IMR-90 (cell line): ENCODE measurements at regions not wholly inside any gene's neighbourhood (a gene's known extent, or its start where the extent isn't known, plus 50 kb on each side); places are given as distances from the start of the nearest gene placed in this dataset.
"Not testable (repeated sequence)": the region's sequence is repeated elsewhere in the genome, so short reads cannot be mapped to it uniquely, and the experiment has no call there.

Source experiments
- ATAC-seq: fragments of 200-7000 bp; cut with Tn5 transposase; 2 replicates; pipeline ENCODE4 v1.9.1; 2020; ENCODE audit warnings: low read depth, mild to moderate bottlenecking, moderate library complexity
- BruUV-seq: library from RNA; stranded (reverse); fragments of 400-500 nt; replicated peaks from 2 replicates; lab custom pipeline; 2021; lab: Mats Ljungman, UMichigan
- CTCF ChIA-PET: fragments of 300-600 bp; formaldehyde crosslinking; extraction: SDS; loops from one replicate; lab custom pipeline; 2021; ENCODE audit warnings: antibody characterized with exemption; lab: Yijun Ruan, JAX
- POLR2A ChIA-PET: fragments of 300-600 bp; sonication (Branson Sonifier 250); formaldehyde crosslinking; loops from one replicate; lab custom pipeline; 2022; ENCODE audit warnings: antibody characterized with exemption; ENCODE audit not compliant: unreplicated experiment; lab: Charles Lee
- DNase-seq: peaks from one replicate; pipeline ENCODE4 v3.0.0; 2013
- H2AFZ ChIP-seq: replicated peaks from 2 replicates; pipeline ENCODE3; 2013; ENCODE audit warnings: low read length, mild to moderate bottlenecking; ENCODE audit not compliant: poor library complexity
- H2AK5ac ChIP-seq: 2 replicates; pipeline ENCODE4 v1.6.1; 2013; ENCODE audit warnings: low read depth, low read length, inconsistent platforms
- H2AK9ac ChIP-seq: replicated peaks from 2 replicates; pipeline ENCODE3; 2013; ENCODE audit warnings: mild to moderate bottlenecking, low read depth, low read length, moderate library complexity; ENCODE audit not compliant: poor library complexity
- H2BK120ac ChIP-seq: 2 replicates; pipeline ENCODE4 v1.6.1; 2013; ENCODE audit warnings: low read depth, low read length, inconsistent platforms
- H2BK15ac ChIP-seq: 3 replicates; pipeline ENCODE4 v1.6.1; 2013; ENCODE audit warnings: low read depth, low read length, inconsistent platforms
- H2BK20ac ChIP-seq: 2 replicates; pipeline ENCODE4 v1.6.1; 2013; ENCODE audit warnings: low read depth, mild to moderate bottlenecking, inconsistent platforms, low read length, moderate library complexity
- H2BK5ac ChIP-seq: 2 replicates; pipeline ENCODE4 v1.6.1; 2013; ENCODE audit warnings: mild to moderate bottlenecking, low read depth, low read length, inconsistent platforms; ENCODE audit not compliant: poor library complexity, severe bottlenecking
- H3K14ac ChIP-seq: replicated peaks from 2 replicates; pipeline ENCODE4 v1.6.1; 2013; ENCODE audit warnings: low read depth, low read length, inconsistent platforms
- H3K18ac ChIP-seq: 2 replicates; pipeline ENCODE4 v1.6.1; 2013; ENCODE audit warnings: low read depth, low read length, control low read depth
- H3K23ac ChIP-seq: 2 replicates; pipeline ENCODE4 v1.6.1; 2013; ENCODE audit warnings: low read depth, low read length, inconsistent platforms
- H3K27ac ChIP-seq: 2 replicates; pipeline ENCODE4 v1.5.1; 2013; ENCODE audit warnings: mild to moderate bottlenecking, control low read depth, low read length; ENCODE audit not compliant: insufficient read depth
- H3K27me3 ChIP-seq: 2 replicates; pipeline ENCODE4 v1.6.1; 2013; ENCODE audit warnings: low read length; ENCODE audit not compliant: control insufficient read depth, insufficient read depth
- H3K36me3 ChIP-seq: 2 replicates; pipeline ENCODE4 v1.6.1; 2013; ENCODE audit warnings: low read length, mixed read lengths; ENCODE audit not compliant: control insufficient read depth, insufficient read depth
- H3K4ac ChIP-seq: 2 replicates; pipeline ENCODE4 v1.6.1; 2013; ENCODE audit warnings: low read depth, low read length, inconsistent platforms
- H3K4me1 ChIP-seq: 2 replicates; pipeline ENCODE4 v1.6.1; 2013; ENCODE audit warnings: low read length, mixed read lengths; ENCODE audit not compliant: control insufficient read depth, insufficient read depth
- H3K4me2 ChIP-seq: 2 replicates; pipeline ENCODE4 v1.6.1; 2013; ENCODE audit warnings: low read depth, mild to moderate bottlenecking, control low read depth, low read length, moderate library complexity
- H3K4me3 ChIP-seq: 2 replicates; pipeline ENCODE4 v1.5.1; 2013; ENCODE audit warnings: low read depth, mild to moderate bottlenecking, control low read depth, low read length, moderate library complexity; ENCODE audit not compliant: insufficient read depth
- H3K56ac ChIP-seq: 2 replicates; pipeline ENCODE4 v1.6.1; 2013; ENCODE audit warnings: low read length, inconsistent platforms; ENCODE audit not compliant: insufficient read depth; ENCODE audit errors: extremely low read depth
- H3K79me1 ChIP-seq, 2 experiments: 2 replicates each; pipeline ENCODE4 v1.6.1; 2013; ENCODE audit warnings: low read length in 2 of 2, inconsistent platforms in 1 of 2, low read depth in 1 of 2
- H3K9ac ChIP-seq: 2 replicates; pipeline ENCODE4 v1.6.1; 2013; ENCODE audit warnings: low read depth, low read length, control low read depth
- H3K9me1 ChIP-seq: 2 replicates; pipeline ENCODE4 v1.6.1; 2013; ENCODE audit warnings: low read length, inconsistent platforms; ENCODE audit not compliant: insufficient read depth
- H3K9me3 ChIP-seq: 2 replicates; pipeline ENCODE4 v1.6.1; 2013; ENCODE audit warnings: low read length; ENCODE audit not compliant: control insufficient read depth, insufficient read depth
- H4K20me1 ChIP-seq: 2 replicates; pipeline ENCODE4 v1.6.1; 2013; ENCODE audit warnings: low read length, inconsistent platforms; ENCODE audit not compliant: insufficient read depth
- H4K5ac ChIP-seq: 2 replicates; pipeline ENCODE4 v1.6.1; 2013; ENCODE audit warnings: mild to moderate bottlenecking, low read depth, low read length, control low read depth
- H4K8ac ChIP-seq, 2 experiments: 2 replicates each; pipeline ENCODE4 v1.6.1; 2013; ENCODE audit warnings: low read depth in 2 of 2, low read length in 2 of 2, control low read depth in 1 of 2, inconsistent platforms in 1 of 2
- H4K91ac ChIP-seq: 2 replicates; pipeline ENCODE4 v1.6.1; 2013; ENCODE audit warnings: low read depth, low read length, inconsistent platforms; ENCODE audit not compliant: insufficient read depth
- WGBS, 2 experiments: methylation state at CpG; one replicate each; pipeline versions ENCODE4 v1.1.5 to v1.1.7; 2013; ENCODE audit warnings: missing lambda C conversion rate in 2 of 2; ENCODE audit not compliant: insufficient read length in 1 of 2; ENCODE audit errors: extremely low coverage in 2 of 2; 5-methylcytosine and 5-hydroxymethylcytosine counted together
- dilution Hi-C: fragments of 300-500 bp; cut with HindIII; formaldehyde crosslinking; loops from one replicate; pipeline ENCODE4 v1.14.3; 2018; ENCODE audit warnings: low sequenced_read_pairs; ENCODE audit not compliant: unreplicated experiment
- in situ Hi-C: fragments of 300-500 bp; cut with MboI; formaldehyde crosslinking; loops from 3 replicates; pipeline ENCODE4 v1.14.3; 2019; ENCODE audit warnings: low sequenced_read_pairs, inconsistent platforms, mixed read lengths
- intact Hi-C: fragments of 100-400 bp; cut with micrococcal nuclease; formaldehyde crosslinking; loops from 2 replicates; pipeline ENCODE4 v1.10.0; 2022

- H3K9me3 ChIP-seq, dilution Hi-C loops, H2BK5ac ChIP-seq, CTCF ChIA-PET, H4K20me1 ChIP-seq, H2AK5ac ChIP-seq, BruUV-seq, DNase-seq, H2BK15ac ChIP-seq, in situ Hi-C loops, H3K9ac ChIP-seq, H3K27ac ChIP-seq, H2AFZ ChIP-seq, H3K27me3 ChIP-seq, H3K4me1 ChIP-seq, H2BK20ac ChIP-seq, POLR2A ChIA-PET, intact Hi-C loops, H3K79me1 ChIP-seq, H3K56ac ChIP-seq, H4K91ac ChIP-seq, ATAC-seq, H4K8ac ChIP-seq, H3K23ac ChIP-seq, H3K18ac ChIP-seq, H3K4me2 ChIP-seq, H2AK9ac ChIP-seq, H3K4me3 ChIP-seq, H2BK120ac ChIP-seq, H3K14ac ChIP-seq, H4K5ac ChIP-seq, H3K36me3 ChIP-seq, H3K4ac ChIP-seq, H3K9me1 ChIP-seq: not testable (repeated sequence)
- no CpG with 5 or more reads among the region's 1 CpG for WGBS, 2 experiments
Measured at GRCh38 chr6:22378536-22378935, 81.7 kb upstream of the PRL start.
